ENCODE measurements at regions not wholly inside any gene's neighbourhood (a gene's known extent, or its start where the extent isn't known, plus 50 kb on each side); places are given as distances from the start of the nearest gene placed in this dataset.

GRCh38 chr12:104863296-104863948, 94.7 kb downstream of the SLC41A2 start:
- no peak for TF ChIP-seq CTCF (IDR thresholded peaks at IDR 0.05; ENCODE audit: low read depth, low read length, missing control alignments)
- DNase-seq (ENCODE audit: extremely low read depth, low read depth): no peak
- H3K4me3 ChIP-seq (replicated peaks; ENCODE audit: low read depth, low read length): no peak overlapping the region

GRCh38 chr12:104858611-104859543, 99.2 kb downstream of the SLC41A2 start:
- no peak for TF ChIP-seq CTCF (IDR thresholded peaks at IDR 0.05; ENCODE audit: low read depth, low read length, missing control alignments)
- no peak for DNase-seq (ENCODE audit: extremely low read depth, low read depth)
- no peak overlapping the region for H3K4me3 ChIP-seq (replicated peaks; ENCODE audit: low read depth, low read length)

- DNase-seq (ENCODE audit: extremely low read depth, low read depth): no peak
- no peak overlapping the region for H3K4me3 ChIP-seq (replicated peaks; ENCODE audit: low read depth, low read length)
- TF ChIP-seq CTCF (IDR thresholded peaks at IDR 0.05; ENCODE audit: low read depth, low read length, missing control alignments): no peak
Observed at GRCh38 chr12:104856531-104856930, 101.6 kb downstream of the SLC41A2 start.

GRCh38 chr12:104855599-104855998, 102.5 kb downstream of the SLC41A2 start:
- no peak for DNase-seq (ENCODE audit: extremely low read depth, low read depth)
- no peak for TF ChIP-seq CTCF (IDR thresholded peaks at IDR 0.05; ENCODE audit: low read depth, low read length, missing control alignments)
- H3K4me3 ChIP-seq (replicated peaks; ENCODE audit: low read depth, low read length): no peak overlapping the region

- TF ChIP-seq CTCF (IDR thresholded peaks at IDR 0.05; ENCODE audit: low read depth, low read length, missing control alignments): no peak
- H3K4me3 ChIP-seq (replicated peaks; ENCODE audit: low read depth, low read length): no peak overlapping the region
- DNase-seq (ENCODE audit: extremely low read depth, low read depth): no peak
Observed at GRCh38 chr12:104852896-104853295, 105.2 kb downstream of the SLC41A2 start.

GRCh38 chr12:104852102-104852501, 106.0 kb downstream of the SLC41A2 start:
- DNase-seq (ENCODE audit: extremely low read depth, low read depth): no peak
- H3K4me3 ChIP-seq (replicated peaks; ENCODE audit: low read depth, low read length): no peak overlapping the region
- TF ChIP-seq CTCF (IDR thresholded peaks at IDR 0.05; ENCODE audit: low read depth, low read length, missing control alignments): no peak
